Naive thymus-derived CD4-positive, alpha-beta T cell (primary cell): ENCODE measurements at regions not wholly inside any gene's neighbourhood (a gene's known extent, or its start where the extent isn't known, plus 50 kb on each side); places are given as distances from the start of the nearest gene placed in this dataset.

ENCODE experiments used
- ATAC-seq: fragments of 150-1000 bp; cut with Tn5 transposase; 2 replicates; pipeline ENCODE4 v1.10.0; 2021; ENCODE audit warnings: mild to moderate bottlenecking, moderate library complexity
- CTCF ChIA-PET: fragments of 350-600 bp; sonication (Branson Sonifier 250); formaldehyde crosslinking; loops from one replicate; lab custom pipeline; 2021; ENCODE audit warnings: antibody characterized with exemption; lab: Charles Lee
- POLR2A ChIA-PET: fragments of 350-600 bp; sonication (Branson Sonifier 250); formaldehyde crosslinking; loops from one replicate; lab custom pipeline; 2021; ENCODE audit warnings: antibody characterized with exemption, inconsistent platforms; lab: Charles Lee
- DNase-seq, 9 donors: peaks; one replicate each; pipeline versions ENCODE4 v3.0.0 to v3.0.0-alpha.2; 2020 to 2022; ENCODE audit warnings: mixed read lengths in 1 of 9
- H3K27ac ChIP-seq: one replicate; pipeline ENCODE4 v1.7.0; 2013; ENCODE audit warnings: mild to moderate bottlenecking, low read depth, low read length, moderate library complexity
- H3K27me3 ChIP-seq, 2 donors: one replicate each; pipeline ENCODE4 v1.7.0; 2013; ENCODE audit warnings: low read length in 2 of 2, mild to moderate bottlenecking in 2 of 2, moderate library complexity in 2 of 2; ENCODE audit not compliant: control insufficient read depth in 2 of 2, insufficient read depth in 2 of 2
- H3K36me3 ChIP-seq, 3 experiments: 1 replicate in 2 of 3; 2 replicates in 1 of 3; pipeline ENCODE4 v1.7.0; 2013; ENCODE audit warnings: low read length in 3 of 3, mild to moderate bottlenecking in 3 of 3, moderate library complexity in 1 of 3; ENCODE audit not compliant: insufficient read depth in 3 of 3, control insufficient read depth in 2 of 3
- H3K4me1 ChIP-seq, 2 donors: one replicate each; pipeline ENCODE4 v1.7.0; 2013; ENCODE audit warnings: low read length in 2 of 2, mild to moderate bottlenecking in 2 of 2, moderate library complexity in 1 of 2; ENCODE audit not compliant: control insufficient read depth in 2 of 2, insufficient read depth in 2 of 2
- H3K4me3 ChIP-seq: 2 replicates; pipeline ENCODE4 v1.7.0; 2013; ENCODE audit warnings: mild to moderate bottlenecking, low read length
- H3K9me3 ChIP-seq, 3 experiments: 1 replicate in 2 of 3; 2 replicates in 1 of 3; pipeline ENCODE4 v1.7.0; 2013; ENCODE audit warnings: low read length in 3 of 3; ENCODE audit not compliant: control insufficient read depth in 2 of 3
- H3K27ac Mint-ChIP-seq, 9 donors: one replicate each; pipeline ENCODE4 v1.8.0; 2020 to 2022; ENCODE audit warnings: mixed read lengths in 9 of 9, mild to moderate bottlenecking in 8 of 9, moderate library complexity in 5 of 9, inconsistent platforms in 2 of 9
- H3K27me3 Mint-ChIP-seq, 5 donors: one replicate each; pipeline ENCODE4 v1.8.0; 2021 to 2022; ENCODE audit warnings: mixed read lengths in 5 of 5, mild to moderate bottlenecking in 1 of 5
- H3K36me3 Mint-ChIP-seq, 5 donors: one replicate each; pipeline ENCODE4 v1.8.0; 2020 to 2022; ENCODE audit warnings: mixed read lengths in 5 of 5, mild to moderate bottlenecking in 3 of 5, inconsistent platforms in 1 of 5
- H3K4me1 Mint-ChIP-seq, 7 donors: one replicate each; pipeline ENCODE4 v1.8.0; 2020 to 2022; ENCODE audit warnings: mixed read lengths in 7 of 7, mild to moderate bottlenecking in 3 of 7, inconsistent platforms in 1 of 7
- H3K4me3 Mint-ChIP-seq, 10 donors: one replicate each; pipeline ENCODE4 v1.8.0; 2020 to 2022; ENCODE audit warnings: mild to moderate bottlenecking in 10 of 10, mixed read lengths in 10 of 10, moderate library complexity in 6 of 10, inconsistent platforms in 2 of 10
- H3K9me3 Mint-ChIP-seq, 11 donors: one replicate each; pipeline ENCODE4 v1.8.0; 2020 to 2022; ENCODE audit warnings: mixed read lengths in 11 of 11, mild to moderate bottlenecking in 4 of 11, inconsistent platforms in 1 of 11, moderate library complexity in 1 of 11
- intact Hi-C, 2 donors: fragments of 100-400 bp; cut with micrococcal nuclease; formaldehyde crosslinking; loops; one replicate each; pipeline ENCODE4 v1.15.1; 2023

GRCh38 chr12:112577473-112578329 lies 159.0 kb downstream of the PTPN11 start:
- peaks cover 0 to 6% (median 0%) of the 10 kb centered on the region in 11 donors for H3K9me3 Mint-ChIP-seq
- ChIA-PET CTCF (no interaction called here), POLR2A (no interaction called here)
- H3K27ac Mint-ChIP-seq, result no peak overlapping the region
- H3K27ac ChIP-seq, result no peak overlapping the region
- H3K27me3 Mint-ChIP-seq, result peaks cover 39 to 53% (median 42%) of the 10 kb centered on the region in 5 donors
- intact Hi-C loops, result no loop called here
- H3K4me3 Mint-ChIP-seq, result no peak overlapping the region
- H3K4me1 ChIP-seq, result no peaks in the 10 kb centered on the region
- H3K27me3 ChIP-seq, result no peaks in the 10 kb centered on the region
- DNase-seq, result no peak
- H3K36me3 Mint-ChIP-seq, result no peaks in the 10 kb centered on the region
- ATAC-seq, result no peak
- H3K9me3 ChIP-seq, result no peaks in the 10 kb centered on the region
- no peaks in the 10 kb centered on the region for H3K36me3 ChIP-seq
- no peaks in the 10 kb centered on the region for H3K4me1 Mint-ChIP-seq
- H3K4me3 ChIP-seq, result no peak overlapping the region

DNA sequence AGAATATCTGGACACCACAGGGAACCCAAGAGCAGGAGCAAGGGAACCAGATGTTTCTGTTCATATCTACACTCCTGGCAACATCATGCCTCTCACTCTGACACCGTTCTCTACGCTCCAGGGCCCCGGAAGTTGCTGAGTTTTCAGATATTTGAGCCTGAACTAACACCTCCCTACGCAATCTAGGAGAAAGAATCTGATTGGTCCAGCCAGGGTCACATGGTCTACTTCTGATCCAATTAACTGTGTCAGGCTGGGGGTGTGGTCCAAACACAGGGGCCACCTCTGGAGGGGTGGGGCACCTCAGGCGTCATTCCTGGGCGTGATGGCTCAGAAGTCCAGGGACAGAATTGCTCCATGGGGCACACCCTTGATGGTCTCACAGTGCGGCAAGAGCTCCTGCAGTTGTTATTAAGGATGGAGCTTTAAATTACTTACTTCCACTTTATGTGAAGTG lies 165.5 kb downstream of the PTPN11 start:
- no peak overlapping the region for H3K27ac Mint-ChIP-seq
- CTCF ChIA-PET, result no interaction called here
- intact Hi-C loops, result no loop called here

GRCh38 chr12:112586148-112586783 lies 167.5 kb downstream of the PTPN11 start:
- Histone ChIP-seq H3K27me3 (no peaks in the 10 kb centered on the region), H3K36me3 (no peaks in the 10 kb centered on the region), H3K27ac (no peak overlapping the region), H3K9me3 (no peaks in the 10 kb centered on the region), H3K4me1 (no peaks in the 10 kb centered on the region), H3K4me3 (no peak overlapping the region)
- POLR2A ChIA-PET, result no interaction called here
- Mint-ChIP-seq H3K9me3 (peaks cover 0 to 5% (median 0%) of the 10 kb centered on the region in 11 donors), H3K4me1 (no peaks in the 10 kb centered on the region), H3K27ac (no peak overlapping the region), H3K27me3 (peaks cover 0 to 50% (median 36%) of the 10 kb centered on the region in 5 donors), H3K36me3 (no peaks in the 10 kb centered on the region), H3K4me3 (no peak overlapping the region)
- no peak for ATAC-seq
- intact Hi-C loops, result no loop called here
- CTCF ChIA-PET, result no interaction called here
- no peak for DNase-seq

More for the DNA sequence above, 165.5 kb downstream of the PTPN11 start:
- no peak for DNase-seq
- Histone ChIP-seq H3K36me3 (no peaks in the 10 kb centered on the region), H3K27me3 (no peaks in the 10 kb centered on the region), H3K27ac (no peak overlapping the region), H3K9me3 (no peaks in the 10 kb centered on the region), H3K4me3 (no peak overlapping the region), H3K4me1 (no peaks in the 10 kb centered on the region)
- POLR2A ChIA-PET, result no interaction called here
- Mint-ChIP-seq H3K4me3 (no peak overlapping the region), H3K36me3 (no peaks in the 10 kb centered on the region), H3K4me1 (no peaks in the 10 kb centered on the region), H3K9me3 (peaks cover 0 to 5% (median 0%) of the 10 kb centered on the region in 11 donors), H3K27me3 (peaks cover 4 to 59% (median 44%) of the 10 kb centered on the region in 5 donors)
- ATAC-seq, result no peak

- ChIA-PET CTCF (no interaction called here), POLR2A (no interaction called here)
- Histone ChIP-seq H3K4me1 (no peaks in the 10 kb centered on the region), H3K36me3 (no peaks in the 10 kb centered on the region), H3K27me3 (no peaks in the 10 kb centered on the region), H3K4me3 (no peak overlapping the region), H3K27ac (no peak overlapping the region), H3K9me3 (no peaks in the 10 kb centered on the region)
- H3K4me3 Mint-ChIP-seq, result no peak overlapping the region
- peaks cover 0 to 10% (median 0%) of the 10 kb centered on the region in 11 donors for H3K9me3 Mint-ChIP-seq
- no peaks in the 10 kb centered on the region for H3K36me3 Mint-ChIP-seq
- peaks cover 0 to 28% (median 21%) of the 10 kb centered on the region in 5 donors for H3K27me3 Mint-ChIP-seq
- no peaks in the 10 kb centered on the region for H3K4me1 Mint-ChIP-seq
- intact Hi-C loops, result no loop called here
- no peak overlapping the region for H3K27ac Mint-ChIP-seq
- ATAC-seq, result no peak
- no peak for DNase-seq
Observed at GRCh38 chr12:112589275-112589674, 170.5 kb downstream of the PTPN11 start.

DNA sequence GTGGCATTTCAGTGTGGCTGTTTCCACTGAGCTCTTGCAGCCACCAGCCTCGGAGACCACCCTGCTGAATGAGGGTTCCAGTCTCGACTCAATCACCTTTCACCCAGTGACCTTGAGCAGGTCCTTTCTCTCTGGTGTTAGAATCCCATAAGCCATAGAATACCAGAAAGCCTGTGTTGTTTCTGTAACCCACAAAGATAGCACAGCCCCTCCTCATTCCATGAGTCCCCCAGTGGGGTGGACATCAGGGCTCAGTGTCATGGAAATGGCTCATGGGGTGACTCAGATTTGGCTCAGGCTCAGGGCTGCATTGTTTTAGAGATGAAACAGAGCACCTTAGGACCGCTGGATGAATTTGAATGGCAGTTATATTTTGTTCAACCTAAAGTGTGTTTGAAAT lies 171.5 kb downstream of the PTPN11 start:
- Mint-ChIP-seq H3K27me3 (peaks cover 0 to 24% (median 21%) of the 10 kb centered on the region in 5 donors), H3K4me1 (no peaks in the 10 kb centered on the region), H3K4me3 (no peak overlapping the region), H3K9me3 (peaks cover 0 to 11% (median 0%) of the 10 kb centered on the region in 11 donors), H3K27ac (no peak overlapping the region), H3K36me3 (no peaks in the 10 kb centered on the region)
- ChIA-PET CTCF (no interaction called here), POLR2A (no interaction called here)
- no peak overlapping the region for H3K4me3 ChIP-seq
- intact Hi-C loops, result no loop called here
- no peak for ATAC-seq
- H3K27me3 ChIP-seq, result no peaks in the 10 kb centered on the region
- no peak for DNase-seq
- H3K9me3 ChIP-seq, result no peaks in the 10 kb centered on the region
- H3K36me3 ChIP-seq, result no peaks in the 10 kb centered on the region
- H3K4me1 ChIP-seq, result no peaks in the 10 kb centered on the region
- no peak overlapping the region for H3K27ac ChIP-seq

- DNase-seq, result no peak
- peak overlapping the region in 1 of 9 donors; percentile 18 for H3K27ac Mint-ChIP-seq
Observed at GRCh38 chr12:112591488-112591887, 172.7 kb downstream of the PTPN11 start.

More at GRCh38 chr12:112591488-112591887, 172.7 kb downstream of the PTPN11 start:
- ChIA-PET POLR2A (no interaction called here), CTCF (no interaction called here)
- intact Hi-C loops, result no loop called here
- H3K4me1 ChIP-seq, result no peaks in the 10 kb centered on the region
- H3K36me3 ChIP-seq, result no peaks in the 10 kb centered on the region
- Mint-ChIP-seq H3K4me1 (no peaks in the 10 kb centered on the region), H3K9me3 (peaks cover 0 to 13% (median 1%) of the 10 kb centered on the region in 11 donors), H3K36me3 (peaks cover 0 to 6% (median 0%) of the 10 kb centered on the region in 5 donors), H3K4me3 (no peak overlapping the region), H3K27me3 (peaks cover 0 to 31% (median 31%) of the 10 kb centered on the region in 5 donors)
- H3K27me3 ChIP-seq, result no peaks in the 10 kb centered on the region
- no peaks in the 10 kb centered on the region for H3K9me3 ChIP-seq
- no peak overlapping the region for H3K4me3 ChIP-seq
- no peak for ATAC-seq
- H3K27ac ChIP-seq, result no peak overlapping the region
